Colonic mucosa (tissue), 4 donors: ENCODE measurements at regions not wholly inside any gene's neighbourhood (a gene's known extent, or its start where the extent isn't known, plus 50 kb on each side); places are given as distances from the start of the nearest gene placed in this dataset.

Source experiments
- DNase-seq: peaks from one replicate; pipeline ENCODE4 v3.0.0-alpha.2; 2020
- H3K27ac ChIP-seq: fragments of 200-600 bp; one replicate; pipeline ENCODE4 v1.8.0; 2021
- H3K27me3 ChIP-seq: fragments of 200-600 bp; one replicate; pipeline ENCODE4 v1.8.0; 2021
- H3K36me3 ChIP-seq: fragments of 200-600 bp; one replicate; pipeline ENCODE4 v1.8.0; 2021
- H3K4me1 ChIP-seq: fragments of 200-600 bp; one replicate; pipeline ENCODE4 v1.8.0; 2021; ENCODE audit warnings: mild to moderate bottlenecking
- H3K4me3 ChIP-seq: fragments of 200-600 bp; one replicate; pipeline ENCODE4 v1.8.0; 2021
- H3K9ac ChIP-seq, 2 donors: one replicate each; pipeline ENCODE4 v1.7.0; 2013; ENCODE audit warnings: control low read depth in 2 of 2, low read depth in 2 of 2, low read length in 2 of 2
- H3K9me3 ChIP-seq: fragments of 200-600 bp; one replicate; pipeline ENCODE4 v1.8.0; 2021
- intact Hi-C: fragments of 100-400 bp; cut with DNase I; formaldehyde crosslinking; loops from one replicate; pipeline ENCODE4 v1.14.1; 2022
- TF ChIP-seq, protein P1 (sequence below): fragments of 200-600 bp; IDR thresholded peaks from one replicate; pipeline ENCODE4 v1.8.0; 2022; ENCODE audit warnings: antibody characterized with exemption, mild to moderate bottlenecking
- donor health status: healthy.
- donor health status: DM: no; HTN: no; CAD: no.
- donor health status: DM: no; HTN: no; CAD: no.

- TF ChIP-seq, protein P1, sequence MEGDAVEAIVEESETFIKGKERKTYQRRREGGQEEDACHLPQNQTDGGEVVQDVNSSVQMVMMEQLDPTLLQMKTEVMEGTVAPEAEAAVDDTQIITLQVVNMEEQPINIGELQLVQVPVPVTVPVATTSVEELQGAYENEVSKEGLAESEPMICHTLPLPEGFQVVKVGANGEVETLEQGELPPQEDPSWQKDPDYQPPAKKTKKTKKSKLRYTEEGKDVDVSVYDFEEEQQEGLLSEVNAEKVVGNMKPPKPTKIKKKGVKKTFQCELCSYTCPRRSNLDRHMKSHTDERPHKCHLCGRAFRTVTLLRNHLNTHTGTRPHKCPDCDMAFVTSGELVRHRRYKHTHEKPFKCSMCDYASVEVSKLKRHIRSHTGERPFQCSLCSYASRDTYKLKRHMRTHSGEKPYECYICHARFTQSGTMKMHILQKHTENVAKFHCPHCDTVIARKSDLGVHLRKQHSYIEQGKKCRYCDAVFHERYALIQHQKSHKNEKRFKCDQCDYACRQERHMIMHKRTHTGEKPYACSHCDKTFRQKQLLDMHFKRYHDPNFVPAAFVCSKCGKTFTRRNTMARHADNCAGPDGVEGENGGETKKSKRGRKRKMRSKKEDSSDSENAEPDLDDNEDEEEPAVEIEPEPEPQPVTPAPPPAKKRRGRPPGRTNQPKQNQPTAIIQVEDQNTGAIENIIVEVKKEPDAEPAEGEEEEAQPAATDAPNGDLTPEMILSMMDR: no peak
- no peak for DNase-seq
- H3K27me3 ChIP-seq: no peaks in the 10 kb centered on the region
- no peak overlapping the region for H3K4me3 ChIP-seq
- H3K27ac ChIP-seq: no peak overlapping the region
- no peaks in the 10 kb centered on the region for H3K36me3 ChIP-seq
- no peaks in the 10 kb centered on the region for H3K9me3 ChIP-seq
- no peak overlapping the region for H3K9ac ChIP-seq
- no peaks in the 10 kb centered on the region for H3K4me1 ChIP-seq
- intact Hi-C loops: no loop called here
Measured at GRCh38 chr2:111236025-111236424, 115.3 kb downstream of the BCL2L11 start.

DNA sequence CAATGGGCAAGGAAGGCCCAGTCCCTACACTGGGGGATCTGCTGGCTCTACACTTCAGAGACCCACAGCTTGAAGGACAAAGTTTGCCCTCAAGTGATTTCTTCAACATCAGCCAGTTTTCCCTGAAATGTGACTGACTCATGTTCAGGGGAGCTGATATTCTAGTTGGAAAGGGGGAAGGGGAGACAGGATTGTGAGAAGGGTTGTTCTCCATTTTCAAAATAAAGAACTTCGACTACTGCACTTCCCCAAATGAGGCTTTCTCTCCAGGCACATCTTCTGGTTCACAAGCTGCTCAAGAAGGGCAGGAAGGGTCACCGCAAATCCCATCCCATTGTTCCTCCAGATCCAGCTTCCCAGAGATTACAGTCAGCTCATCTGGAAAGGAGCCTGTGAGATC, 117.6 kb downstream of the BCL2L11 start:
- TF ChIP-seq, protein P1: no peak
- DNase-seq: no peak
- Histone ChIP-seq H3K4me1 (no peaks in the 10 kb centered on the region), H3K9me3 (no peaks in the 10 kb centered on the region), H3K27ac (no peak overlapping the region), H3K9ac (no peak overlapping the region), H3K4me3 (no peak overlapping the region), H3K36me3 (no peaks in the 10 kb centered on the region), H3K27me3 (no peaks in the 10 kb centered on the region)
- intact Hi-C loops: no loop called here

DNA sequence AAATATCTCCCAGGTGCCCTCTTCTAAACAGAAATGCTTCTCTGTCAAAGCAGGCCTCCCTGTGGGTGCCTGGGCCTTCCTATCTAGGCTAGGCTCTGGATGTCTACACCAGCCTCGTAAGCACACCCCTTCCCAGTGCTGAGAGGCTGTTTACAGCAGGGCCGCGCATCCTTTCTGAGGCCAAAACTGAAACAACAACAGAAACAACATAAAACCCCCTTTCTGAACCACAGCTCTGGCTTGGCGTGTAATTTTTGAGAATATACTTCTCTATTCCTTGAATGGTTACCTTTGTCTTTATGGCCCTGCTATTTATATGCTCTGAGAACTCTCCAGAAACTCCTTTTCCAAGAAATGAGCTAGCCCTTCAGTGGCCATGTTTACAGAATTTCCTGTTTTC, 118.4 kb downstream of the BCL2L11 start:
- Histone ChIP-seq H3K9ac (no peak overlapping the region), H3K4me3 (no peak overlapping the region), H3K4me1 (no peaks in the 10 kb centered on the region), H3K36me3 (no peaks in the 10 kb centered on the region), H3K27me3 (no peaks in the 10 kb centered on the region), H3K9me3 (no peaks in the 10 kb centered on the region), H3K27ac (no peak overlapping the region)
- DNase-seq: no peak
- intact Hi-C loops: no loop called here
- TF ChIP-seq, protein P1: no peak

DNA sequence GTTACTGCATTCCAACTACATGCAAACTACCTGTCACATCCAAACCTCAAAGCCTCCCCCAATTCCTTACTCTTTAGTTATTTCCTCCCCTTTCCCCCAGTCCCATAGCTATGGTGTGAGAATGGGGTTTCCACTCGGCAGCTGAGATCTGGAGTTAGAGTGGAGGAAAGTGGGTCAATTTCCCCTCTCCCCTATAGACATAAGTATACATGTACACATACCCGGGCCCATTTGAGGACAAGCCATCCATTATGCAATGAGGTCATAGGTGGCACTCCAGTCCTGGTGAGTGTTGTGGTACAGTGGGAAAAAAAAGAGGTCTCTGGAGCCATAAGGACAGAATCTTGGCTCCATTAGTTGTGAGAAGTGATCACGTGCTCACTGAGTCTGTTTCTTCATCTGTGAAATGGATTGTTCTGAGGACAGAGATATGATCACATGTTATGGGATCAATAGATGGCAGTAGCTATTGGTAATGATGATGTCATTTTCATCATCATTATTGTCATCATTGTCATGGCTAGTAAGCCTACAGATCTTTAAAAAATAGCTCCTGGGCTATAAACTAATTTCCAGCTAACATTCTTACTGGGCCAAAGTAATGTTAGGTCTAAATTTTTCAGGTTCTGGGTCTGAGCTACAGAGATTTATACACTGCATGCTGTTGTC, 119.0 kb downstream of the BCL2L11 start:
- no peaks in the 10 kb centered on the region for H3K9me3 ChIP-seq
- H3K27me3 ChIP-seq: no peaks in the 10 kb centered on the region
- DNase-seq: no peak
- no peaks in the 10 kb centered on the region for H3K36me3 ChIP-seq
- H3K4me3 ChIP-seq: no peak overlapping the region
- intact Hi-C loops: no loop called here
- no peak overlapping the region for H3K27ac ChIP-seq
- H3K9ac ChIP-seq: no peak overlapping the region
- H3K4me1 ChIP-seq: no peaks in the 10 kb centered on the region
- TF ChIP-seq, protein P1: no peak

GRCh38 chr2:111243295-111243694, 122.6 kb downstream of the BCL2L11 start:
- Histone ChIP-seq H3K36me3 (no peaks in the 10 kb centered on the region), H3K9me3 (no peaks in the 10 kb centered on the region), H3K4me3 (no peak overlapping the region), H3K9ac (no peak overlapping the region), H3K27ac (no peak overlapping the region), H3K4me1 (no peaks in the 10 kb centered on the region), H3K27me3 (no peaks in the 10 kb centered on the region)
- intact Hi-C loops: no loop called here
- DNase-seq: no peak
- TF ChIP-seq, protein P1: no peak
